ENCODE measurements at regions not wholly inside any gene's neighbourhood (a gene's known extent, or its start where the extent isn't known, plus 50 kb on each side); places are given as distances from the start of the nearest gene placed in this dataset.

GRCh38 chr1:30104551-30104950 lies 618.8 kb downstream of the MATN1 start:
- no peak for DNase-seq (ENCODE audit: low read depth)
- TF ChIP-seq CTCF (conservative IDR thresholded peaks at IDR 0.05; ENCODE audit: low read depth, low read length): no peak
- H3K4me3 ChIP-seq (ENCODE audit: low read depth, low read length): no peak overlapping the region

GRCh38 chr1:30103708-30104411 lies 619.5 kb downstream of the MATN1 start:
- TF ChIP-seq CTCF (conservative IDR thresholded peaks at IDR 0.05; ENCODE audit: low read depth, low read length): no peak
- no peak overlapping the region for H3K4me3 ChIP-seq (ENCODE audit: low read depth, low read length)
- no peak for DNase-seq (ENCODE audit: low read depth)

- DNase-seq (ENCODE audit: low read depth): no peak
- no peak for TF ChIP-seq CTCF (conservative IDR thresholded peaks at IDR 0.05; ENCODE audit: low read depth, low read length)
- no peak overlapping the region for H3K4me3 ChIP-seq (ENCODE audit: low read depth, low read length)
These were observed 620.8 kb downstream of the MATN1 start for GRCh38 chr1:30102605-30103004.

- no peak for DNase-seq (ENCODE audit: low read depth)
- no peak for TF ChIP-seq CTCF (conservative IDR thresholded peaks at IDR 0.05; ENCODE audit: low read depth, low read length)
- H3K4me3 ChIP-seq (ENCODE audit: low read depth, low read length): no peak overlapping the region
These were observed 621.7 kb downstream of the MATN1 start for GRCh38 chr1:30101487-30102227.

GRCh38 chr1:30101016-30101415 lies 622.4 kb downstream of the MATN1 start:
- no peak for DNase-seq (ENCODE audit: low read depth)
- H3K4me3 ChIP-seq (ENCODE audit: low read depth, low read length): no peak overlapping the region
- TF ChIP-seq CTCF (conservative IDR thresholded peaks at IDR 0.05; ENCODE audit: low read depth, low read length): no peak

GRCh38 chr1:30100524-30100862 lies 622.9 kb downstream of the MATN1 start:
- H3K4me3 ChIP-seq (ENCODE audit: low read depth, low read length): no peak overlapping the region
- no peak for DNase-seq (ENCODE audit: low read depth)
- TF ChIP-seq CTCF (conservative IDR thresholded peaks at IDR 0.05; ENCODE audit: low read depth, low read length): no peak

Measured in choroid plexus epithelial cell (primary cell).